IgD-negative memory B cell (primary cell): ENCODE measurements at regions not wholly inside any gene's neighbourhood (a gene's known extent, or its start where the extent isn't known, plus 50 kb on each side); places are given as distances from the start of the nearest gene placed in this dataset.
"Not testable (repeated sequence)": the region's sequence is repeated elsewhere in the genome, so short reads cannot be mapped to it uniquely, and the experiment has no call there.

Experiments used
- H3K27ac Mint-ChIP-seq, 3 donors: one replicate each; pipeline ENCODE4 v1.8.0; 2020 to 2022; ENCODE audit warnings: mild to moderate bottlenecking in 3 of 3, mixed read lengths in 3 of 3, moderate library complexity in 1 of 3
- H3K27me3 Mint-ChIP-seq: one replicate; pipeline ENCODE4 v1.8.0; 2021; ENCODE audit warnings: mixed read lengths
- H3K36me3 Mint-ChIP-seq: one replicate; pipeline ENCODE4 v1.8.0; 2020; ENCODE audit warnings: mild to moderate bottlenecking, mixed read lengths
- H3K4me1 Mint-ChIP-seq, 3 donors: one replicate each; pipeline ENCODE4 v1.8.0; 2020 to 2022; ENCODE audit warnings: mixed read lengths in 3 of 3, mild to moderate bottlenecking in 1 of 3
- H3K4me3 Mint-ChIP-seq, 4 donors: one replicate each; pipeline ENCODE4 v1.8.0; 2020 to 2022; ENCODE audit warnings: mild to moderate bottlenecking in 4 of 4, mixed read lengths in 4 of 4, moderate library complexity in 3 of 4
- H3K9me3 Mint-ChIP-seq, 3 donors: one replicate each; pipeline ENCODE4 v1.8.0; 2020 to 2021; ENCODE audit warnings: mixed read lengths in 3 of 3, mild to moderate bottlenecking in 1 of 3

- Mint-ChIP-seq H3K4me1 (no peaks in the 10 kb centered on the region), H3K27ac (no peak overlapping the region), H3K9me3 (peaks cover 0 to 1% (median 0%) of the 10 kb centered on the region in 3 donors), H3K27me3 (no peaks in the 10 kb centered on the region), H3K36me3 (no peaks in the 10 kb centered on the region), H3K4me3 (no peak overlapping the region)
These were observed 538.6 kb upstream of the POT1 start for GRCh38 chr7:125467996-125468854.

GRCh38 chr7:125465527-125465926 lies 535.9 kb upstream of the POT1 start:
- Mint-ChIP-seq H3K27ac (no peak overlapping the region), H3K4me3 (no peak overlapping the region)

GRCh38 chr7:125462615-125463014 lies 533.0 kb upstream of the POT1 start:
- Mint-ChIP-seq H3K9me3 (peaks cover 1 to 3% (median 2%) of the 10 kb centered on the region in 3 donors), H3K36me3 (no peaks in the 10 kb centered on the region), H3K27me3 (no peaks in the 10 kb centered on the region), H3K4me1 (no peaks in the 10 kb centered on the region), H3K4me3 (no peak overlapping the region), H3K27ac (no peak overlapping the region)

More at GRCh38 chr7:125465527-125465926, 535.9 kb upstream of the POT1 start:
- Mint-ChIP-seq H3K9me3 (peaks cover 1 to 2% (median 1%) of the 10 kb centered on the region in 3 donors), H3K27me3 (no peaks in the 10 kb centered on the region), H3K36me3 (no peaks in the 10 kb centered on the region), H3K4me1 (no peaks in the 10 kb centered on the region)

- Mint-ChIP-seq H3K4me3 (no peak overlapping the region), H3K4me1 (no peaks in the 10 kb centered on the region), H3K27me3 (no peaks in the 10 kb centered on the region), H3K9me3 (peaks cover 0 to 3% (median 3%) of the 10 kb centered on the region in 3 donors), H3K27ac (no peak overlapping the region), H3K36me3 (no peaks in the 10 kb centered on the region)
These were observed 529.4 kb upstream of the POT1 start for GRCh38 chr7:125459038-125459437.

GRCh38 chr7:125450749-125451148 lies 521.1 kb upstream of the POT1 start:
- Mint-ChIP-seq H3K4me3 (no peak overlapping the region), H3K27ac (no peak overlapping the region), H3K36me3 (no peaks in the 10 kb centered on the region), H3K4me1 (no peaks in the 10 kb centered on the region), H3K9me3 (peaks cover 0 to 1% (median 0%) of the 10 kb centered on the region in 3 donors), H3K27me3 (no peaks in the 10 kb centered on the region)

- Mint-ChIP-seq H3K27me3 (no peaks in the 10 kb centered on the region), H3K4me1 (peaks cover 0 to 3% (median 0%) of the 10 kb centered on the region in 3 donors), H3K9me3 (no peaks in the 10 kb centered on the region), H3K27ac (no peak overlapping the region), H3K4me3 (no peak overlapping the region), H3K36me3 (no peaks in the 10 kb centered on the region)
These were observed 516.2 kb upstream of the POT1 start for GRCh38 chr7:125445836-125446235.

- Mint-ChIP-seq H3K27ac (no peak overlapping the region), H3K27me3 (no peaks in the 10 kb centered on the region), H3K36me3 (no peaks in the 10 kb centered on the region), H3K4me3 (no peak overlapping the region), H3K9me3 (peaks cover 0 to 2% (median 0%) of the 10 kb centered on the region in 3 donors), H3K4me1 (peaks cover 0 to 3% (median 0%) of the 10 kb centered on the region in 3 donors)
These were observed 515.2 kb upstream of the POT1 start for GRCh38 chr7:125444864-125445263.

GRCh38 chr7:125436220-125436619 lies 506.6 kb upstream of the POT1 start:
- Mint-ChIP-seq H3K27me3 (no peaks in the 10 kb centered on the region), H3K4me1 (no peaks in the 10 kb centered on the region), H3K36me3 (no peaks in the 10 kb centered on the region), H3K27ac (no peak overlapping the region), H3K9me3 (peaks cover 0 to 8% (median 3%) of the 10 kb centered on the region in 3 donors), H3K4me3 (no peak overlapping the region)

- Mint-ChIP-seq H3K27me3 (no peaks in the 10 kb centered on the region), H3K9me3 (peaks cover 0 to 3% (median 2%) of the 10 kb centered on the region in 3 donors), H3K27ac (no peak overlapping the region), H3K36me3 (no peaks in the 10 kb centered on the region), H3K4me1 (no peaks in the 10 kb centered on the region), H3K4me3 (no peak overlapping the region)
These were observed 501.7 kb upstream of the POT1 start for GRCh38 chr7:125431349-125431748.

- H3K27me3 Mint-ChIP-seq = no peaks in the 10 kb centered on the region
- H3K27ac Mint-ChIP-seq = no peak overlapping the region
- H3K4me3 Mint-ChIP-seq = no peak overlapping the region
- H3K4me1 Mint-ChIP-seq = no peaks in the 10 kb centered on the region
- H3K36me3 Mint-ChIP-seq = no peaks in the 10 kb centered on the region
- H3K9me3 Mint-ChIP-seq = peaks cover 0 to 4% (median 3%) of the 10 kb centered on the region in 3 donors
These were observed 500.4 kb upstream of the POT1 start for GRCh38 chr7:125430013-125430412.

GRCh38 chr7:125427676-125428075 lies 498.1 kb upstream of the POT1 start:
- Mint-ChIP-seq H3K27ac (no peak overlapping the region), H3K4me3 (no peak overlapping the region), H3K4me1 (no peaks in the 10 kb centered on the region), H3K27me3 (no peaks in the 10 kb centered on the region), H3K9me3 (peaks cover 0 to 3% (median under 1%) of the 10 kb centered on the region in 3 donors), H3K36me3 (no peaks in the 10 kb centered on the region)

- H3K36me3 Mint-ChIP-seq = no peaks in the 10 kb centered on the region
- H3K27me3 Mint-ChIP-seq = no peaks in the 10 kb centered on the region
- H3K9me3 Mint-ChIP-seq = peaks cover 0 to 2% (median 0%) of the 10 kb centered on the region in 3 donors
- H3K4me3 Mint-ChIP-seq = no peak overlapping the region
- no peaks in the 10 kb centered on the region for H3K4me1 Mint-ChIP-seq
- H3K27ac Mint-ChIP-seq = no peak overlapping the region
These were observed 495.9 kb upstream of the POT1 start for GRCh38 chr7:125425506-125425905.

GRCh38 chr7:125424721-125425120 lies 495.1 kb upstream of the POT1 start:
- H3K4me3 Mint-ChIP-seq = peak overlapping the region in 1 of 4 donors; percentile 14
- peaks cover 0 to 2% (median 0%) of the 10 kb centered on the region in 3 donors for H3K9me3 Mint-ChIP-seq
- H3K27me3 Mint-ChIP-seq = no peaks in the 10 kb centered on the region
- no peaks in the 10 kb centered on the region for H3K36me3 Mint-ChIP-seq
- no peak overlapping the region for H3K27ac Mint-ChIP-seq
- no peaks in the 10 kb centered on the region for H3K4me1 Mint-ChIP-seq

- H3K4me1 Mint-ChIP-seq = no peaks in the 10 kb centered on the region
- H3K27ac Mint-ChIP-seq = no peak overlapping the region
- H3K27me3 Mint-ChIP-seq = no peaks in the 10 kb centered on the region
- H3K4me3 Mint-ChIP-seq = no peak overlapping the region
- peaks cover 0 to 4% (median 0%) of the 10 kb centered on the region in 3 donors for H3K9me3 Mint-ChIP-seq
- H3K36me3 Mint-ChIP-seq = no peaks in the 10 kb centered on the region
These were observed 494.0 kb upstream of the POT1 start for GRCh38 chr7:125423458-125424155.

GRCh38 chr7:125421407-125421806 lies 491.8 kb upstream of the POT1 start:
- H3K27ac Mint-ChIP-seq, H3K9me3 Mint-ChIP-seq, H3K27me3 Mint-ChIP-seq, H3K4me1 Mint-ChIP-seq, H3K36me3 Mint-ChIP-seq, H3K4me3 Mint-ChIP-seq: not testable (repeated sequence)
